Choroid plexus epithelial cell (primary cell): ENCODE measurements at regions not wholly inside any gene's neighbourhood (a gene's known extent, or its start where the extent isn't known, plus 50 kb on each side); places are given as distances from the start of the nearest gene placed in this dataset.

ENCODE experiments used
- DNase-seq: peaks from one replicate; pipeline ENCODE4 v3.0.0-alpha.2; 2010; ENCODE audit warnings: low read depth
- H3K4me3 ChIP-seq: 2 replicates; pipeline ENCODE4 v1.5.1; 2011; ENCODE audit warnings: low read depth, mild to moderate bottlenecking, control low read depth, low read length, moderate library complexity
- TF ChIP-seq, protein P1 (sequence below): conservative IDR thresholded peaks from 2 replicates; pipeline ENCODE4 v1.5.1; 2011; ENCODE audit warnings: low read depth, mild to moderate bottlenecking, control low read depth, inconsistent platforms, low read length, moderate library complexity

DNA sequence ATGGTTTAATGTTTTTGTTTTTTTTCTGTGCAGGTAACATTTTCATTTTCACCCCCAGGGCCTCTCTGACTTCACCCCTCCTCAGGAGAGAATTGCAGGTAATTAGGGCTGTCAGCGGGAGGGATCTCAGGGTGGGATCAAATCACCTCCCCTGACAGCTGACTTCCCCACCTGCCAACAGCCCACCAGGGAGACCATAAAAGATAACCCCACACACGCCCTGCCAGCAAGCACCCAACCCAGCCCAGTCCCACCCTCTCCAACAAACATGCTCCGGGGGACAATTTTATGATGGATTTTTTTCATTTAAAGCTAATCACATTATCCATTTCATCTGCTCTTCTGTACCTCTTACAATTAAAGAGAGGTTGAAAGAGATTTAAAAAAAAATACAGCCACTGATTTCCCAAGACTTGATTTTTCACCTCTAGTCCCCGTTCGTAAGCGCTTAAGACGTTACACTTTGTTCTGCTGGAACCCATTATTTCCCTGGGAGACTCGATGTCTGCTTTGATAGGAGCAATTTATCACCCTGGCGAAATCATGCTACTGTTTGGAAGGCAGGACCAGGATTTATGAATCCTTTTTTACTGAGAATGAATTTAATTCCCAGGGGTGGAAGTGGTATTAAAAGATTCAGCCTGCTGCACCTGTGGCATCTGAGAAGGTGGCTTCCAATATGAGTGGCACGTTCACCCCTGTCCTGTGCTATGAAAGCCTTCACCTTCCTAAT lies 232.9 kb upstream of the ID2 start:
- TF ChIP-seq, protein P1, sequence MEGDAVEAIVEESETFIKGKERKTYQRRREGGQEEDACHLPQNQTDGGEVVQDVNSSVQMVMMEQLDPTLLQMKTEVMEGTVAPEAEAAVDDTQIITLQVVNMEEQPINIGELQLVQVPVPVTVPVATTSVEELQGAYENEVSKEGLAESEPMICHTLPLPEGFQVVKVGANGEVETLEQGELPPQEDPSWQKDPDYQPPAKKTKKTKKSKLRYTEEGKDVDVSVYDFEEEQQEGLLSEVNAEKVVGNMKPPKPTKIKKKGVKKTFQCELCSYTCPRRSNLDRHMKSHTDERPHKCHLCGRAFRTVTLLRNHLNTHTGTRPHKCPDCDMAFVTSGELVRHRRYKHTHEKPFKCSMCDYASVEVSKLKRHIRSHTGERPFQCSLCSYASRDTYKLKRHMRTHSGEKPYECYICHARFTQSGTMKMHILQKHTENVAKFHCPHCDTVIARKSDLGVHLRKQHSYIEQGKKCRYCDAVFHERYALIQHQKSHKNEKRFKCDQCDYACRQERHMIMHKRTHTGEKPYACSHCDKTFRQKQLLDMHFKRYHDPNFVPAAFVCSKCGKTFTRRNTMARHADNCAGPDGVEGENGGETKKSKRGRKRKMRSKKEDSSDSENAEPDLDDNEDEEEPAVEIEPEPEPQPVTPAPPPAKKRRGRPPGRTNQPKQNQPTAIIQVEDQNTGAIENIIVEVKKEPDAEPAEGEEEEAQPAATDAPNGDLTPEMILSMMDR: no peak
- H3K4me3 ChIP-seq: no peak overlapping the region
- no peak for DNase-seq

DNA sequence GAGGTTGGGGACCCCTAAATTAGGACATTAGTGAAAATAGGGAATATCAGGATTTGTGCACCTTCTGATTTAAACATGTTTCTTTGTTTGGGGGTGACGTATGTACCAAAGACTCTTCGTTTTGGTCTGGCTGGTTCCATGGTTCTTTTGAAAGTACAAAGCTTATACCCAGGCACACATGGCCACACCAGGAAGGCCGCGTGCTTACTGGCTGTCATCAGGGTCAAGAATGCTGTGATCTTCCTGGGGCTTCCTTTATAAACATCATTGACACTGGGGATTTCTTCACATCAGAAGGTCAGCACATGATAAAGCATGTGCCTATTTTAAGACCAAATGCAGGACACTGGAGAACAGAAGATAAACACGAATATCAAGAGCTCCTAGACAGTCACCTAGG lies 230.6 kb upstream of the ID2 start:
- no peak overlapping the region for H3K4me3 ChIP-seq
- TF ChIP-seq, protein P1: no peak
- DNase-seq: no peak

DNA sequence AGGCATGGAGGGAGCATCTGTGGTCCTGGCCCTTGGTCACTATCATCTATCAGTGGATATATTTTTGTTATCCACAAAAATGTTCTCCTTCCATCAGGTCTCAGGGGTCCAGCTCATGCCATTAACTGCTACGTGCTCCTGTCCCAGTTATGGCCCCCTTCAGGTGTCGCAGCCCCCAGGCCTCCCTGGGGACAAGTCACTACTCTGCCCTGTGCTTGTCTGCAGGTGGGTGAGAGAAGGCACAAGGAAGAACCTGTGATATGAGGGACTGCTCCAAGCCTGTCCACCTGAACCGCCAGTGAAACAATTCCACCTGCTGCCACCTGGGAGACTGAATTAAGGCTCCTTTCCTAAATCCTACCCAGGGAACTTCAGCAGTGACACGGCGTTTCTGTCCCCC lies 229.6 kb upstream of the ID2 start:
- H3K4me3 ChIP-seq: no peak overlapping the region
- no peak for DNase-seq
- TF ChIP-seq, protein P1: no peak

DNA sequence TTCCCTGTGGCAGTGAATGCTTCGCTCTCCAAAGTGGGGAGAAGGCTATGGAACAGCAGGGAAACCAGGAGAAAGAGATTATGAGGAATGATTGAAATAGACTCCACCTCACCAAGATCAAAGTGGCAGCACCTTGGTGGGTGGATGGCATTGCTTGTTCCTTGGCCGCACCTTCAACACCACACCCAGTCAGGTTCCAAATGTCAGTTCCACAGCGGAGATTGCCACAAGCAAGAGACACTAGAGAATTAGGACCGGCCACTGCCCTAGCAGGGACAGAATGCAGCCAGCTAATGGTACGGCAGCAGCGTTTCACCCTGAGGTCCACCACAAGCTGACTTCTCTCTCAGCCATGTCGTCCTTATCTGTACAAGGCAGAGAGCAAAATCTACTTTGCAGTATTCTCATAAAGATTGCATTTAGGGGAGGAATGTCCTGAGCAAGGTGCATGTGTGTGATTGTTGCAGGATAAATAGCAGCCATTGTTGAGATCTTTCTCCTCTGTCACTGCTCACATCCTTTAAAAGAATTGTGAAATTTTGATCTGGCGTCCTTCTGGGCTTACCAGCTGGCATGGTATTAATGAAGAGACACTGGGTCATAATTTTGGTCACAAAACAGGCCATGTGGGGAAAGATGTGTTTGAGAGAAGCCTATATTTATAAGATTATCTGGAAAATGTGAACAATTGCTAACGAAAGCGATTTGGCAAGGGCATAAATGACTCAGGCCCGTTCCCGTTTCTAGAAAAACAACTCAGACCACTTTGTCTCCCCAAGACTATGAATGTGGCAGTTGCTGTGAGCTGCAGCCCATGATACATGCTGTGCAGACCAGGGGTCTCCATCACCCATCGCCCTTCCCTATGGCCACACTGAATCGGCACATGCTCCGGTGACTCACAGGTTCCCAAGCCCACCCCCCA lies 228.6 kb upstream of the ID2 start:
- H3K4me3 ChIP-seq: no peak overlapping the region
- no peak for DNase-seq
- TF ChIP-seq, protein P1: no peak

DNA sequence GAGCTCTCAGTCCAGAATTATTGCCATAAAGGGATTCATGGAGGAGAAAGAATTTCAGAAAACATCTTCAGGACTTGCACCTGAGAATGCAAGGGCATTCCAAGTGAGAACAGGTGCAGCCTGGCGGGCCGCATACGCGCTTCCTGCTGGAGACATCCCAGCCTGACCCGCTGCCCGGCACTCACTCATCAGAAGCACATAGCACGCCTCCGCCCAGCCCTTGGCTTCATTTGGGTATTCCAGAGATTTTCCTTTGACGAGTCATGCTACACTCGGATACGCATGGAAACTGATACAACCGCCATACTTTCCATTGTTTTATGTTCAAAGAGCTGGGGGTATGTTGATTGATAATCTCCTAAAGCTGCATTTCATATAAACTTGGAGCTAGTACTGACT lies 228.0 kb upstream of the ID2 start:
- TF ChIP-seq, protein P1: no peak
- no peak overlapping the region for H3K4me3 ChIP-seq
- no peak for DNase-seq

DNA sequence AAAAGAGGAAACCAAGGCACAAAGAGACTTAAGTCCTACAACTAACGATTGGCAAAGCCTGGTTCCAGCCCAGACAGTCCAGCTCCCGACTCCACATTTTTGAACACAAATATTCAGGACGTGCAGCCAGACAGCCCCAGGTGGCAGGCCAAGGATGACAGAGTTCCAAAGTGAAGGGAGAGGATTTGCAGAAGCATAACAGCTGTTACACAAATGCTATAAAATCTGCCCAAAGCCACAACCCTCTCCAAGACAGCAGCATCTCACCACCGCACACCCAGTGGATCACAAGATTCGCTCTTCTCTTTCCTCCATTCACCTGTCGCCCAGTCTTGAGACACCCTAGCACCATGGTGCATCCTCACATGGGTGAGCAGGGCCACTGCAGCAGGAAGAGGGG lies 227.1 kb upstream of the ID2 start:
- no peak overlapping the region for H3K4me3 ChIP-seq
- TF ChIP-seq, protein P1: no peak
- no peak for DNase-seq
